Jurkat, Clone E6-1 (cell line): ENCODE measurements at regions not wholly inside any gene's neighbourhood (a gene's known extent, or its start where the extent isn't known, plus 50 kb on each side); places are given as distances from the start of the nearest gene placed in this dataset.
A peak's percentile ranks its signal among the peaks of the same experiment; 100 is the strongest.

Experiments
- DNase-seq: peaks from one replicate; pipeline ENCODE4 v3.0.0-alpha.2; 2011; ENCODE audit warnings: low read depth, low spot score
- H3K4me3 ChIP-seq: 2 replicates; pipeline ENCODE4 v1.5.1; 2011; ENCODE audit warnings: mild to moderate bottlenecking, low read length, control low read depth, moderate library complexity

- H3K4me3 ChIP-seq = no peak overlapping the region
- DNase-seq = no peak
These were observed 221.5 kb upstream of the SOX9 start for GRCh38 chr17:71899317-71899716.

GRCh38 chr17:71900621-71901229, 220.1 kb upstream of the SOX9 start:
- H3K4me3 ChIP-seq = no peak overlapping the region
- DNase-seq = no peak

DNA sequence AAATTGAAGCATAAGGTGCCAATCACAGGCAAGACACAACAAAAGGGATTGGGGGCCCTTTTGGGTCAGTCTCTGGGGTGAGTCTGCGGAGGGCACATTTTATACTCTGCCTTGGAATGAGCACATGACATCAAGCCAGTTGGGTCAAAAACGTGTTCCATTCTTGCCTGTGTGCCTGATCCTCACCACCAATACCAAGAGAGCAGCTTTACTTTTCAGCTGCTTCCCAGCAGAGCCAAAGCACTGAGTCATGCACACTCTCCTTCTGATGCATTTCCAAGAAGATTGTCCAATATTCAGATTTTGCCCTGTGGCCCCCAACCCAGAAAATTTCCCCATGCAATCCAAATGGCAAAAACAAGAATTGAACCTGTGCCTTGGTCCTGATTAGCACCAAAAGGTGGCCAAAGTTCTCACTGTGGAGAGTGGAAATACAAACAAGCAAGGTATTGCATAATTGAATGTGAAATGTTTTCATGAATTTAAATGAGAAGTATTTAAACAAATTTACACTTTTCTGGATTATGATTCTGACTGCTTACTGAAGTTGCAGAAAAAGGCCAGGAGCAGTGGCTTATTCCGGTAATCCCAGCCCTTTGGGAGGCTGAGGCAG, 217.8 kb upstream of the SOX9 start:
- DNase-seq = no peak
- no peak overlapping the region for H3K4me3 ChIP-seq

GRCh38 chr17:71905376-71906031, 215.3 kb upstream of the SOX9 start:
- H3K4me3 ChIP-seq = no peak overlapping the region
- no peak for DNase-seq

GRCh38 chr17:71909155-71909554, 211.7 kb upstream of the SOX9 start:
- no peak for DNase-seq
- H3K4me3 ChIP-seq = no peak overlapping the region

DNA sequence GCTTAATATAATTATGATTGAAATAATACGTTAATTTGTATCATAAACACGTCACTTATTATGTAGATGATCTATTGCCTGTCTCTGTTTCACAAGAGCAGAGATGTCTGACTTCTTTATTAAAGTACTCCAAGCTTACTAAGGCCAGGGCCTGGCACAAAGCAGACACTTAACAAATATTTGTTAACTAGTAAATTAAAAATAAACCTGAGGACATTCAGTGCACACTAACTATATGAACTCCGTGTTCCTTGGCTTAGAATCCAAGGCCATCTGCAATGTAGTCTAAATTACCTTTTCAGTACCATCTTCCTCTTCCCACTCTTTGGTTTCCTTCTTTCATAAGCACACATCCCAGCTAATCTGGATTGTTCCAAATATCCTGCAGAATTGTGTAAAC, 210.8 kb upstream of the SOX9 start:
- no peak for DNase-seq
- no peak overlapping the region for H3K4me3 ChIP-seq

DNA sequence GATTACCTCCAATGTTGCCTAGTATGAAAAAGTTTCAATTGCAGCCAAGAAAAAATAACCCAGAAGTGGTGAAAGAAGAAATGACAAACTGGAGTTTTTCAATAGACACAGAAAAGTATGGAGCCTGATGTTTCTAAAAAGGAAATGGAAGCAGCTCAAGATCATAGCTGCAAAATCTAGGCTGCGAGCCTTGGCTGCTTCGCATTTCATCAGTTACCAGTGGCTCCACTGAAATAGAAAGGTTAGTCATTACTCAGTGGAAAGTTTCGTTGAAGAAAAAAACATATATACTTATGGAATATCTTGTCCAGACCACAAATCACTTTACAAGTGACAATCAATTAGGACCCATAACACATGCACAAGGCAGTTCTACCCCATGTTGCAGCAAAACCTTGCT, 206.8 kb upstream of the SOX9 start:
- no peak overlapping the region for H3K4me3 ChIP-seq
- DNase-seq = no peak

- no peak overlapping the region for H3K4me3 ChIP-seq
- no peak for DNase-seq
These were observed 206.0 kb upstream of the SOX9 start for GRCh38 chr17:71914812-71915211.

- no peak overlapping the region for H3K4me3 ChIP-seq
- no peak for DNase-seq
These were observed 203.1 kb upstream of the SOX9 start for GRCh38 chr17:71917715-71918114.

DNA sequence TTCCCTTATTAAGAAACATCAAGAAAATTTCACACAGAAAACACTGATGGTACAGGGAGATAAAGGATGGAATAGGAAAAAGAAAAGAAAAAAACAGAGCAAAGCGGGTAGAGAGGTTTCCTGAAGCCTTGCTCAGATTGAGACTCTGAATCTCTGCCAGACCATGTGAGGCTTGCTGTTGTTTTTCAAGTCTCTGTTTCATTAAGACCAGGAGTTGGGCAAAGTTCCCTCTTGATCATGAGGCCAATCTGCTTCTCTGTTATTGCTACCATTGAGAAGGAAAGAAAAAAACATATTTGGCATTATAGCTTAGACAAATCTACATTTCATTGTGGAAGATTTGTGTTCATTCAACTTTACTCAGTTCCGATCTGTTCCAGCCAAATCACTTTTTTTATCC, 201.6 kb upstream of the SOX9 start:
- no peak overlapping the region for H3K4me3 ChIP-seq
- DNase-seq = no peak

DNA sequence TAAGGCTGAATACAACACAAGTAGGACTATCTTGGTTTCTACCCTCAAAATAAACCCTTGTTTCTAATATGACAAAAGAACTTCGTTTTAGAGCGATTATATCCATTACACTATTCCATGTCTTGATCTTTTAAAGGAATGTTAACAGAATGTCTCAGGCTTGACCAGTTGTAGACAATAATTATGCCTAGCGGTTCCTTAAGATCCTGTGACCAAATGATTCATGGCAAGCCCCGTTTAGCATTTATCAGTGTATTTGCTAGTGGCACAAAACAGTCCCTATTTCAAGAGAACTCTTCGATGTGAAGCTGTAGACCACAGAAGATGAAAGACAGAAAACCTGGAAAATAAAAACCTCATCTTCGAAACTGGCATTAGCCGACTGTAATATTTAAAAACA, 200.9 kb upstream of the SOX9 start:
- no peak overlapping the region for H3K4me3 ChIP-seq
- DNase-seq = no peak

- no peak overlapping the region for H3K4me3 ChIP-seq
- peak; percentile 54 for DNase-seq
These were observed 199.0 kb upstream of the SOX9 start for GRCh38 chr17:71921796-71922195.

- peak; percentile 2 for DNase-seq
- no peak overlapping the region for H3K4me3 ChIP-seq
These were observed 198.4 kb upstream of the SOX9 start for GRCh38 chr17:71922439-71922838.

DNA sequence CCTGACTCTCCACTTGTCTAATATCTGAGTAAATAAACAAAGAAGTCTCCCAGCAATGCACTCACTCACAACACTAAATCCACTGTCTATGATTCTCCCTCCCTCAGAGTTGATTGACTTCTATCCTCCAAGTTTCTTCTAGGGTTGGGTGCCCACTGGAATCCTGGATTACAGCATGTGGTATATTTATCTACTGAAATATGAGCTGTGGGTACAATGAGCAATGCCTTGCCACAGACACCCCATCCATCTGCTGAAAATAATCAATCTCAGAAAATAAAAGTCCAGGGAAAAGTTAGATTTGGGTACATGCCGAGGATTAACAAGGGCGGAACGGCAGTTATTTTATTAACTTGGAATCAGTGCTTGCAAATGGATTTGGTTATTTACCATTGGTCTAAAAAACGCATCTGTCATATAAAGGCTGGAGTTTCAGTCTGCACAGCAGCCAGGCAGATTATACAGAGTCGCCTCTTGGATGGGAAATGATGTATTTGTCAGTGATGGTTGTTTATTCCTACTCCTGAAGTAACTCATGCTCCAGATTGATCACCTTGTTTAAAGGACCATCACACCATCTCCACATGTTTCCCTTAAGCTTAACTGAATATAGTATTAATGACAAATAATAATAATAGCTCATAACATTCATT, 193.9 kb upstream of the SOX9 start:
- no peak for DNase-seq
- H3K4me3 ChIP-seq = no peak overlapping the region

- H3K4me3 ChIP-seq = no peak overlapping the region
- DNase-seq = no peak
These were observed 187.5 kb upstream of the SOX9 start for GRCh38 chr17:71933306-71933705.

DNA sequence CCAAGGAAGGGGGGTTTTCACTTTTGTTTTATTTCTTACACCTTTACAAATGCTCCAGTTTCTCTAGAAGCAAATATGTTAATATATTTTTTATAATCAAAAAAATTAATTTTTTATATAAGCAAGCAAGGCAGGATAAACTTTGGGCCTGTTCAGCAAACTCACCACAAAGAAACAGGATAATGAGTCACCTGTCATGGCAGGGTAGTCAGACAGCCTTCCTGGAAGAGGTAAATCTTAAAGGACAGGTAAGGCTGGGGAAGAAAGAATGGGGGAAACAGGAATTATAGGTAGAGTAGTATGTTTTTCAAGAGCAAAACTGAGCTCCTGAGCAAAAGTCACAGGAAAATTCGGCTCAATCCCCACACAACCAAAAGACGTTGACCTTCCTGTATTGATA, 186.3 kb upstream of the SOX9 start:
- no peak for DNase-seq
- no peak overlapping the region for H3K4me3 ChIP-seq

GRCh38 chr17:71935341-71935740, 185.5 kb upstream of the SOX9 start:
- DNase-seq = no peak
- no peak overlapping the region for H3K4me3 ChIP-seq

DNA sequence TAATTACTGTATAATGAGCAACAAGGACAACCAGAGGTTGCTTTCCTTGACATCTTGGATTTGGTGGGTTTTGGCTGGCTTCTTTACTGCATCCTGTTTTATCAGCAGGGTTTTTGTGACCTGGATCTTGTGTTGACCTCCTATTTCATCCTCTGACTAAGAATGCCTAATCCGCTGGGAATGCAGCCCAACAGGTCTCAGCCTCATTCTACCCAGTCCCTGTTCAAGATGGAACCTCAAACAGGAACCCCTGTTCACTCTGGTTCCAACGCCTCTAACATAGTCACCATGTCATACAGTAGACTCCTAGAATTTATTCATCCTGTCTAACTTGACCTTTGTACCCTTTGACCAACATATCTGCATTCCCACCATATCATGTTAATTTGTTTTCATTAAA, 183.8 kb upstream of the SOX9 start:
- no peak overlapping the region for H3K4me3 ChIP-seq
- DNase-seq = no peak

DNA sequence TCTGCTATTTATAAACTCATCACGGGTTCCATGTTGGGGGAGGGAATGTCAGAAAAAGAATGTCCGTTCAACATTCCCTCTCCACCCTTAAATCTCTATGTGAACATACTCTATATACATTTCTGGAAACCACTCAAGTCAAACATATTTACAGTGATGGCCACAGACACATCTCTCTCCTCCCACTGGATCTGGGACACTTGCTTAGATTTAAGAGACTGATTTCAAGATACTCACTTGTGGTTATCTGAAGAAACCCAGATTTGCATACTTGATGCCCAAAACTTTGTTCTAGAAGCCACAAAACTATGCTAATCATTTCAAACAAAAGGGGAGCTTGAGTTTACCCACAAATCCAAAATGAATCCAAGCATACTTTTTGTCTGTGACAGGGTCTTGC, 182.9 kb upstream of the SOX9 start:
- H3K4me3 ChIP-seq = no peak overlapping the region
- DNase-seq = no peak

DNA sequence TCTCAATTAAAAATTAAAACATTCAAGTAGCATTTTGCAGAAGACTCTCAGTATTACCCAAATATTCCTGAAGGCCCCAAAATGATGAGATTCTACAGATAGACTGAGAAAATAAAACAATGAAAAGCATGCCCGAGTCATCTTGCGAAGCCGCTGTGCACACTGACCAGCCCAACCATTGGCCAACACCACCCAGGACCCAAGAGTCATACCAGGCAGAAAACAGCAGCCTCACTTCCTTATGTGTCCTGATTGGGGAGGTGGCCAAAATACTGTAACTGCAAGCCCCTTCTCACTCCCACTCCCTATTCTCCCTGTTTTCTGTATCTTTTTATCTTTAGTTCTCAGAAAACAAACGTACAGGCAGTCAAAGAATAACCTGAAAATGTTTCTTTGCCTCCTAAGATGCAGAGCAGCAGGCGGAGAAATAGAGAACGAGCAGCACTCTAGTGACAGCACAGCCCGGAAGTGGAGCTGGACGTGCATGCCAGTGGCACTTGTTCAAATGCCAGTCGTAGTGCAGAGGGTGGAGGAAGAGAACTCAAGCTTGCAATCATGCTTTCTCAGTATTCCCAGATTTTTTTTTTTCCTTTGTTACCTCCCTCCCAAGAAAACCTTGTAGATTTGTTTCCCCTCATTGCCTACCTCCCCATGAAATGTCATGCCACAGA, 182.3 kb upstream of the SOX9 start:
- DNase-seq = no peak
- H3K4me3 ChIP-seq = no peak overlapping the region
